CD8-positive, alpha-beta memory T cell (primary cell): ENCODE measurements at regions not wholly inside any gene's neighbourhood (a gene's known extent, or its start where the extent isn't known, plus 50 kb on each side); places are given as distances from the start of the nearest gene placed in this dataset.
"Not testable (repeated sequence)": the region's sequence is repeated elsewhere in the genome, so short reads cannot be mapped to it uniquely, and the experiment has no call there.

ENCODE experiments used
- CTCF ChIA-PET: fragments of 350-600 bp; sonication (Branson Sonifier 250); formaldehyde crosslinking; loops from one replicate; lab custom pipeline; 2021; ENCODE audit warnings: antibody characterized with exemption; lab: Charles Lee
- POLR2A ChIA-PET: fragments of 350-600 bp; sonication (Branson Sonifier 250); formaldehyde crosslinking; loops from one replicate; lab custom pipeline; 2021; ENCODE audit warnings: antibody characterized with exemption; lab: Charles Lee
- DNase-seq, 5 donors: peaks; one replicate each; pipeline versions ENCODE4 v3.0.0 to v3.0.0-alpha.2; 2020 to 2022; ENCODE audit warnings: mixed read lengths in 1 of 5
- H3K27ac ChIP-seq: one replicate; pipeline ENCODE4 v1.7.0; 2013; ENCODE audit warnings: low read depth, mild to moderate bottlenecking, low read length, moderate library complexity
- H3K27me3 ChIP-seq: 2 replicates; pipeline ENCODE4 v1.7.0; 2013; ENCODE audit warnings: low read length, mild to moderate bottlenecking; ENCODE audit not compliant: insufficient read depth, poor library complexity, severe bottlenecking
- H3K36me3 ChIP-seq: 2 replicates; pipeline ENCODE4 v1.7.0; 2013; ENCODE audit warnings: mild to moderate bottlenecking, low read length, moderate library complexity; ENCODE audit not compliant: insufficient read depth
- H3K4me1 ChIP-seq: 2 replicates; pipeline ENCODE4 v1.7.0; 2013; ENCODE audit warnings: mild to moderate bottlenecking, low read length, moderate library complexity; ENCODE audit not compliant: insufficient read depth
- H3K4me3 ChIP-seq: 2 replicates; pipeline ENCODE4 v1.7.0; 2013; ENCODE audit warnings: mild to moderate bottlenecking, low read length
- H3K9me3 ChIP-seq: 2 replicates; pipeline ENCODE4 v1.7.0; 2013; ENCODE audit warnings: mild to moderate bottlenecking, low read length
- H3K27ac Mint-ChIP-seq, 8 donors: one replicate each; pipeline ENCODE4 v1.8.0; 2020 to 2021; ENCODE audit warnings: mixed read lengths in 8 of 8, mild to moderate bottlenecking in 6 of 8, inconsistent platforms in 3 of 8, moderate library complexity in 3 of 8
- H3K27me3 Mint-ChIP-seq, 2 donors: one replicate each; pipeline ENCODE4 v1.8.0; 2020 to 2021; ENCODE audit warnings: mixed read lengths in 2 of 2, mild to moderate bottlenecking in 1 of 2, moderate library complexity in 1 of 2
- H3K36me3 Mint-ChIP-seq, 3 donors: one replicate each; pipeline ENCODE4 v1.8.0; 2020 to 2021; ENCODE audit warnings: mixed read lengths in 3 of 3, inconsistent platforms in 1 of 3, mild to moderate bottlenecking in 1 of 3
- H3K4me1 Mint-ChIP-seq, 3 donors: one replicate each; pipeline ENCODE4 v1.8.0; 2020 to 2021; ENCODE audit warnings: mixed read lengths in 3 of 3, inconsistent platforms in 1 of 3, mild to moderate bottlenecking in 1 of 3
- H3K4me3 Mint-ChIP-seq, 7 donors: one replicate each; pipeline ENCODE4 v1.8.0; 2020 to 2021; ENCODE audit warnings: mixed read lengths in 7 of 7, mild to moderate bottlenecking in 6 of 7, moderate library complexity in 4 of 7, inconsistent platforms in 2 of 7
- H3K9me3 Mint-ChIP-seq, 5 donors: one replicate each; pipeline ENCODE4 v1.8.0; 2020 to 2022; ENCODE audit warnings: mixed read lengths in 5 of 5, mild to moderate bottlenecking in 3 of 5, moderate library complexity in 2 of 5, inconsistent platforms in 1 of 5

DNA sequence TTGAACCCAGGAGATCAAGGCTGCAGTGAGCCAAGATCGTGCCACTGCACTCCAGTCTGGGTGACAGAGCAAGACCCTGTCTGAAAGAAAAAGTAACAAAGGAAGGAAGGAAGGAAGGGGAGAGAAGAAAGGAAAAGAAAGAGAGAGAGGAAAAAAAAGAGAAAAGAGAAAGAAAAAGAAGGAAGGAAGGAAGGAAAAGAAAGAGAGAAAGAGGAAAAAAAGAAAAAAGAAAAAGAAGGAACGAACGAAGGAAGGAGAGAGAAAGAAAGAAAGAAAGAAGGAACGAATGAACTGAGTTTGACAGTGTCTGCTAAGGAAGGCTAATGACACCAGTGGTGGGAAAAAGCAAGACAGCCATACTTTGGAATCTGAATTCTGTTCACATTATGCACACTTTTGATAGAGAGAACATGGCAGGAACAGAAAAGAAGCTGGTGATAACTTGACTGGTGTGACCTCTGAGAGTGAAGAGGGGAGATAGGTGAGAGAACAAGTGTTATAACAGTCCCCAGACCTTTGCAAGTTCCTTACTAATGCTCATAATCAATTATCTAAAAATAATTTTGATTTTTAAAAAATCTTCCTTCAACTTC, 93.3 kb upstream of the MYLIP start:
- Mint-ChIP-seq H3K4me1 (no peaks in the 10 kb centered on the region), H3K27ac (no peak overlapping the region), H3K9me3 (peaks cover 0 to 10% (median 5%) of the 10 kb centered on the region in 5 donors), H3K27me3 (peaks cover 10 to 21% of the 10 kb centered on the region in 2 donors), H3K36me3 (peaks cover 0 to 5% (median 0%) of the 10 kb centered on the region in 3 donors), H3K4me3 (no peak overlapping the region)
- DNase-seq = no peak
- H3K9me3 ChIP-seq = no peaks in the 10 kb centered on the region
- H3K4me3 ChIP-seq = no peak overlapping the region
- H3K27ac ChIP-seq = no peak overlapping the region
- CTCF ChIA-PET = no interaction called here
- no peaks in the 10 kb centered on the region for H3K4me1 ChIP-seq
- no peaks in the 10 kb centered on the region for H3K27me3 ChIP-seq
- H3K36me3 ChIP-seq = no peaks in the 10 kb centered on the region
- POLR2A ChIA-PET = no interaction called here

DNA sequence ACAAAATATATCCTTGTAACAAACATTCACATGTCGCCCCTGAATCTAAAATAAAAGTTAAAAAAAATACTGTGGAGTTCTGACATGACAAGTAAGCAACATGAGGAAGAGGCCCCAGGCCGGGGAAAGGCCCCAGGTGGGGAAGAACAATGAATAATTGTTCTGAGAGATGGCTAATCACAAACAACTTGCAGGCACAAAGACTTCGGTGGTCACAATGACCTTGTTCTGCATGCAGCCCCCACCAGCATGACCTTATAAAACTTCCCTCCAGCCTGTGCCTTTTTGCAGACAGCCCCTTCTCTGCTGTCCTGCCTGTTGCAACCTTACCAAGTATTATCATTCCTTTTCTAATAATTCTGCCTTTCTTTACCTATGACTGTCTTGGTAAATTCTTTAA, 95.7 kb upstream of the MYLIP start:
- H3K27me3 ChIP-seq = no peaks in the 10 kb centered on the region
- DNase-seq = no peak
- Mint-ChIP-seq H3K4me1 (no peaks in the 10 kb centered on the region), H3K36me3 (peaks cover 0 to 2% (median 2%) of the 10 kb centered on the region in 3 donors), H3K4me3 (no peak overlapping the region), H3K27me3 (peaks cover 7 to 13% of the 10 kb centered on the region in 2 donors), H3K9me3 (peaks cover 0 to 3% (median 2%) of the 10 kb centered on the region in 5 donors), H3K27ac (no peak overlapping the region)
- no peaks in the 10 kb centered on the region for H3K9me3 ChIP-seq
- ChIA-PET CTCF (no interaction called here), POLR2A (no interaction called here)
- H3K36me3 ChIP-seq = no peaks in the 10 kb centered on the region
- H3K4me1 ChIP-seq = no peaks in the 10 kb centered on the region
- no peak overlapping the region for H3K4me3 ChIP-seq
- H3K27ac ChIP-seq = no peak overlapping the region

DNA sequence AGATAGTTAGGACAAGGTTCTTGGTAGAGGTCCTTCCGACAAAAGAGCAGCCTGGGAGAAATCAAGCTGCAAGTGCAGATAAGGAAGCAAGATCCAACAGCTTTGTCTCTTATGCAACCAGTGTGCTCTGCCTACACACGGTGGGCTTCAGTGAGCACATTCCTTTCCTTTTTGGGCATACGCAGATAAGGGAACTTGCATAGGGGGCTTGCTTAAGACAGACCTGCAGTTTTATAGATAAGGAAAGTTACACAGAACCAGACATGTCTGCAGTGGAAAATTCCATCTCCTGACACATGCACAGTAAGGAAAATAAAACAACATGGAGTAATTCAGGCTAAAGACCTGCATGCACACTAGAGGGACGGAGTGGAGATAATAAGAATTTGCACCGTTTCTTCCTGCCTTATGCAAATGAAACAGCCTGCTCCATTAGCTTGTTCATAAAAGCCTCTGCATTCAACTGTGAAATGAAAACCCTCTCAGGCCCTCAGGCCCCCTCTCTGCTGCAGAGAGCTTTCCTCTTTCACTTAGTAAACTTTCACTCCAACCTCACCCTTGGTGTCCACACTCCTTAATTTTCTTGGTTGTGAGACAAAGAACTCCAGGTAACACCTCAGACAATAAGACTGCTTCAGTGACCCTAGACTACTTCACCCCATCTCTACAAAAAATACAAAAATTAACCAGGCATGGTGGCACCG, 97.5 kb upstream of the MYLIP start:
- peaks cover 0 to 2% (median 0%) of the 10 kb centered on the region in 3 donors for H3K36me3 Mint-ChIP-seq
- Histone ChIP-seq H3K9me3 (no peaks in the 10 kb centered on the region), H3K27me3 (no peaks in the 10 kb centered on the region), H3K27ac (peak overlapping the region; percentile 70), H3K4me3 (no peak overlapping the region), H3K4me1 (no peaks in the 10 kb centered on the region), H3K36me3 (no peaks in the 10 kb centered on the region)
- ChIA-PET POLR2A (no interaction called here), CTCF (no interaction called here)
- peaks cover 6 to 13% of the 10 kb centered on the region in 2 donors for H3K27me3 Mint-ChIP-seq
- peak overlapping the region in 1 of 8 donors; percentile 63 for H3K27ac Mint-ChIP-seq
- H3K4me3 Mint-ChIP-seq = no peak overlapping the region
- no peak for DNase-seq
- H3K4me1 Mint-ChIP-seq = no peaks in the 10 kb centered on the region
- H3K9me3 Mint-ChIP-seq = peaks cover 0 to 2% (median 0%) of the 10 kb centered on the region in 5 donors

DNA sequence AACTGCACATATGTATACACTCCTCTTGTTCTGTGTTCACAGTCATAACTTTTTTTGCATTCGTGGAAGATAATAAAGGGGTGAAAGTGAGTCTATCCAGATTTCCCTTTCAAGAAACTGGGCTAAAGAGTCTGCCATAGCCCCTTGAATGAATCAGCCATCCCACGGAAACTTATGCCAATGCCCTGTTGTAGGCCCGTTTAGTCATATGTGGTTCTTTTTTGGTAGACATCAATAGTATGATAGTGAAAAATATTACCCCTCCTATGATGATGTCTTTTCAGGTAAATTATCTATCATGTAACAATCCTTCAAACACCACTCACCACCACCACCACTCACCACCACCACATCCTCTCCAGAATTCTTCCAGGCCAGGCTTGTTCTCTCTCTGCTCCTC, 99.9 kb upstream of the MYLIP start:
- Histone ChIP-seq H3K4me3 (no peak overlapping the region), H3K27ac (no peak overlapping the region), H3K4me1 (no peaks in the 10 kb centered on the region), H3K9me3 (no peaks in the 10 kb centered on the region), H3K27me3 (no peaks in the 10 kb centered on the region), H3K36me3 (no peaks in the 10 kb centered on the region)
- Mint-ChIP-seq H3K4me3 (no peak overlapping the region), H3K27me3 (peaks cover 6 to 14% of the 10 kb centered on the region in 2 donors), H3K36me3 (peaks cover 0 to 2% (median 1%) of the 10 kb centered on the region in 3 donors), H3K9me3 (peaks cover 0 to 2% (median 0%) of the 10 kb centered on the region in 5 donors), H3K4me1 (no peaks in the 10 kb centered on the region), H3K27ac (no peak overlapping the region)
- DNase-seq = no peak
- POLR2A ChIA-PET = no interaction called here
- CTCF ChIA-PET = no interaction called here

DNA sequence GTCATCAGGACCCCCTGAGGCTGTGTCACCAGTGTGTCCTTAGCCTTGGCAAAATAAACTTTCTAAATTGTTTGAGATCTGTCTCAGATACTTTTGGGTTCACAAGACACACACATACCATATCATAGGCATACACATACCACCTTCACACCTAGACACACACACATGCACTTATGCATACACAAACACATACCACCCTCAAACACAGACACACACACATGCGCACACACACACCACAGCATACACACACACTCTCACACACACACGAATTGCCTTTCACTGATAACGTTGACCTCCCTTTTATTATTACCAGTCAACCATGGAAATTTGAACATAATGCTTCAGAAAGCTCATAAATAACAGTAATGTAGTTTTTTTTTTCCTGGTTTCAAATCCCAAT, 108.6 kb upstream of the MYLIP start:
- no peaks in the 10 kb centered on the region for H3K9me3 ChIP-seq
- Mint-ChIP-seq H3K4me1 (no peaks in the 10 kb centered on the region), H3K4me3 (no peak overlapping the region), H3K36me3 (peaks cover 0 to 5% (median 0%) of the 10 kb centered on the region in 3 donors), H3K27ac (no peak overlapping the region), H3K27me3 (peaks cover 1 to 23% of the 10 kb centered on the region in 2 donors), H3K9me3 (no peaks in the 10 kb centered on the region)
- no peak overlapping the region for H3K4me3 ChIP-seq
- H3K27me3 ChIP-seq = no peaks in the 10 kb centered on the region
- CTCF ChIA-PET = no interaction called here
- DNase-seq = no peak
- POLR2A ChIA-PET = no interaction called here
- H3K4me1 ChIP-seq = no peaks in the 10 kb centered on the region
- no peak overlapping the region for H3K27ac ChIP-seq
- H3K36me3 ChIP-seq = no peaks in the 10 kb centered on the region

DNA sequence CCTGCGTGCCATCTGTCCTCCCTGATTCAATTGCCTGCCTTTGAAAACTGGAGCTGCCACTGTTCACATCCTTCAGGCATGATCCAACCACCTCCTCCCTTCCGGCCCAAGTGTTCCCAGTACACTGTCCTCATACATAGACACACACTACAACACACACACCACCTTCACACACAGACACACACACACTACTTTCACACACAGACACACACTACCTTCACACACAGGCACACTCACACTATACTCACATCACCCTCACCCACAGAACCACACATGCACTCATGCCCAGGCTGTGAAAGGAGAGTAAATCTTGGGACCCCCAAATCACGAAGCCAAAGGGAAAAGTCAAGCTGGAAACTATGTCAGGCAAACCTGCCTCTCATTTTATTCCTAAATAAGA, 109.4 kb upstream of the MYLIP start:
- POLR2A ChIA-PET = no interaction called here
- Histone ChIP-seq H3K4me1 (no peaks in the 10 kb centered on the region), H3K36me3 (no peaks in the 10 kb centered on the region), H3K27me3 (no peaks in the 10 kb centered on the region), H3K27ac (no peak overlapping the region), H3K9me3 (no peaks in the 10 kb centered on the region), H3K4me3 (no peak overlapping the region)
- peaks cover 0 to 25% of the 10 kb centered on the region in 2 donors for H3K27me3 Mint-ChIP-seq
- H3K4me3 Mint-ChIP-seq = no peak overlapping the region
- CTCF ChIA-PET = no interaction called here
- peaks cover 0 to 5% (median 0%) of the 10 kb centered on the region in 3 donors for H3K36me3 Mint-ChIP-seq
- no peaks in the 10 kb centered on the region for H3K9me3 Mint-ChIP-seq
- no peak overlapping the region for H3K27ac Mint-ChIP-seq
- DNase-seq = no peak
- no peaks in the 10 kb centered on the region for H3K4me1 Mint-ChIP-seq

DNA sequence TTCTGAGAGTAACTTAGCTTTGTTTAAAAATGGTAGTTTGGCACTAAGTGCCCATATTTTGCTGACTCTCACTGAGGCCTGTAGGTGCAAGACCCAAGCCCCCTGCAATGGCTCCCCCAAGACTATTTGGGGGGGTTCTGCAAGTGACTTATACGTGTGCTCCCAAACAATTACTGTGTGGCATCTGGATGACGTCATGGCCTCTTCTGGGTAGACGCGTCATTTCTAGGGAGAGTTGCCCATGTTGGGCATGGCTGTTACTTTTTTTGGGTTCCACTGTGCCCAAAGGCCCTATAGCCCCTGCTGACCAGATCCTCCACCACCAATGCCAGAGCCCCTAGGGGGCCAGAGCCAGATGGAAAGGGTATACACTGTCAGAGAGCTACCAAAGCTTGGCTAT, 110.3 kb upstream of the MYLIP start:
- Mint-ChIP-seq H3K36me3 (peaks cover 0 to under 1% (median 0%) of the 10 kb centered on the region in 3 donors), H3K27me3 (peaks cover 0 to 21% of the 10 kb centered on the region in 2 donors), H3K4me3 (no peak overlapping the region), H3K9me3 (no peaks in the 10 kb centered on the region), H3K4me1 (no peaks in the 10 kb centered on the region), H3K27ac (no peak overlapping the region)
- Histone ChIP-seq H3K27ac (no peak overlapping the region), H3K4me1 (no peaks in the 10 kb centered on the region), H3K9me3 (no peaks in the 10 kb centered on the region), H3K36me3 (no peaks in the 10 kb centered on the region), H3K27me3 (no peaks in the 10 kb centered on the region), H3K4me3 (no peak overlapping the region)
- ChIA-PET POLR2A (no interaction called here), CTCF (no interaction called here)
- DNase-seq = no peak

DNA sequence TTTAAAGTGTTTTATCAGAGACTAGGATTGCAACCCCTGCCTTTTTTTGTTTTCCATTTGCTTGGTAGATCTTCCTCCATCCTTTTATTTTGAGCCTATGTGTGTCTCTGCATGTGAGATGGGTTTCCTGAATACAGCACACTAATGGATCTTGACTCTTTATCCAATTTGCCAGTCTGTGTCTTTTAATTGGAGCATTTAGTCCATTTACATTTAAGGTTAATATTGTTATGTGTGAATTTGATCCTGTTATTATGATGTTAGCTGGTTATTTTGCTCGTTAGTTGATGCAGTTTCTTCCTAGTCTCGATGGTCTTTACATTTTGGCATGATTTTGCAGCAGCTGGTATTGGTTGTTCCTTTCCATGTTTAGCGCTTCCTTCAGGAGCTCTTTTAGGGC, 114.6 kb upstream of the MYLIP start:
- H3K36me3 Mint-ChIP-seq, H3K27me3 ChIP-seq, H3K9me3 ChIP-seq, POLR2A ChIA-PET, H3K4me1 Mint-ChIP-seq, H3K4me1 ChIP-seq, H3K27ac ChIP-seq, CTCF ChIA-PET, H3K4me3 Mint-ChIP-seq, H3K36me3 ChIP-seq, H3K27ac Mint-ChIP-seq, H3K4me3 ChIP-seq, H3K9me3 Mint-ChIP-seq, DNase-seq: not testable (repeated sequence)
- H3K27me3 Mint-ChIP-seq = peaks cover 0 to 15% of the 10 kb centered on the region in 2 donors
